ENCODE measurements at regions not wholly inside any gene's neighbourhood (a gene's known extent, or its start where the extent isn't known, plus 50 kb on each side); places are given as distances from the start of the nearest gene placed in this dataset.
"Not testable (repeated sequence)": the region's sequence is repeated elsewhere in the genome, so short reads cannot be mapped to it uniquely, and the experiment has no call there.

GRCh38 chr15:53013329-53013728, 223.2 kb upstream of the ONECUT1 start:
- H3K27me3 ChIP-seq (ENCODE audit: control insufficient read depth, insufficient read depth, low read length): no peaks in the 10 kb centered on the region
- Mint-ChIP-seq H3K4me1 (no peaks in the 10 kb centered on the region), H3K27me3 (ENCODE audit: low read depth in 2 of 2) (no peaks in the 10 kb centered on the region), H3K36me3 (no peaks in the 10 kb centered on the region), H3K27ac (no peak overlapping the region), H3K4me3 (no peak overlapping the region), H3K9me3 (peaks cover 5 to 6% of the 10 kb centered on the region in 2 donors)
- TF ChIP-seq CTCF (IDR thresholded peaks at IDR 0.05): no peak
- no peak for ATAC-seq
- H3K4me3 ChIP-seq (ENCODE audit: low read length): no peak overlapping the region
- no peak for DNase-seq
- intact Hi-C loops (cut with micrococcal nuclease): loop anchor here (2.0 kb wide), 1 partner anchor 21 kb away; no protein-coding TSS in a partner anchor
- WGBS (ENCODE audit: insufficient coverage): 92% methylated on average over 2 of the region's 2 CpGs
- no peaks in the 10 kb centered on the region for H3K9me3 ChIP-seq (ENCODE audit: control insufficient read depth, insufficient read depth, low read length)
- no peaks in the 10 kb centered on the region for H3K36me3 ChIP-seq (ENCODE audit: control insufficient read depth, insufficient read depth, low read length)
- no peak overlapping the region for H3K27ac ChIP-seq (ENCODE audit: low read length)
- no peaks in the 10 kb centered on the region for H3K4me1 ChIP-seq (ENCODE audit: control insufficient read depth, insufficient read depth, low read length)

- not testable (repeated sequence) for DNase-seq; H3K36me3 Mint-ChIP-seq; H3K4me3 Mint-ChIP-seq; H3K4me1 ChIP-seq (ENCODE audit: control insufficient read depth, insufficient read depth, low read length); H3K4me3 ChIP-seq (ENCODE audit: low read length); H3K9me3 ChIP-seq (ENCODE audit: control insufficient read depth, insufficient read depth, low read length); ATAC-seq; H3K27me3 ChIP-seq (ENCODE audit: control insufficient read depth, insufficient read depth, low read length); H3K27ac ChIP-seq (ENCODE audit: low read length); H3K9me3 Mint-ChIP-seq; H3K4me1 Mint-ChIP-seq; H3K27me3 Mint-ChIP-seq (ENCODE audit: low read depth in 2 of 2); H3K27ac Mint-ChIP-seq; H3K36me3 ChIP-seq (ENCODE audit: control insufficient read depth, insufficient read depth, low read length)
- 91% methylated on average over 2 of the region's 2 CpGs for WGBS (ENCODE audit: insufficient coverage)
- intact Hi-C loops (cut with micrococcal nuclease): loop anchor here (2.0 kb wide), 1 partner anchor 19 kb away; no protein-coding TSS in a partner anchor
Observed at GRCh38 chr15:53011779-53012178, 221.6 kb upstream of the ONECUT1 start.

GRCh38 chr15:53009093-53009492, 219.0 kb upstream of the ONECUT1 start:
- intact Hi-C loops (cut with micrococcal nuclease): loop anchor here (1.0 kb wide), 1 partner anchor 8 kb away; no protein-coding TSS in a partner anchor
- DNase-seq (no peak), ATAC-seq (no peak)
- no peaks in the 10 kb centered on the region for H3K36me3 Mint-ChIP-seq
- H3K27ac Mint-ChIP-seq: no peak overlapping the region
- Histone ChIP-seq H3K4me1 (ENCODE audit: control insufficient read depth, insufficient read depth, low read length) (no peaks in the 10 kb centered on the region), H3K27me3 (ENCODE audit: control insufficient read depth, insufficient read depth, low read length) (no peaks in the 10 kb centered on the region), H3K36me3 (ENCODE audit: control insufficient read depth, insufficient read depth, low read length) (no peaks in the 10 kb centered on the region), H3K27ac (ENCODE audit: low read length) (no peak overlapping the region), H3K9me3 (ENCODE audit: control insufficient read depth, insufficient read depth, low read length) (no peaks in the 10 kb centered on the region), H3K4me3 (ENCODE audit: low read length) (no peak overlapping the region)
- WGBS (ENCODE audit: insufficient coverage): 80% methylated on average over 1 of the region's 1 CpG
- no peak for TF ChIP-seq CTCF (IDR thresholded peaks at IDR 0.05)
- H3K4me1 Mint-ChIP-seq: no peaks in the 10 kb centered on the region
- peaks cover 3 to 4% of the 10 kb centered on the region in 2 donors for H3K9me3 Mint-ChIP-seq
- peaks cover 0 to 4% of the 10 kb centered on the region in 2 donors for H3K27me3 Mint-ChIP-seq (ENCODE audit: low read depth in 2 of 2)
- no peak overlapping the region for H3K4me3 Mint-ChIP-seq

GRCh38 chr15:53000409-53000808, 210.3 kb upstream of the ONECUT1 start:
- intact Hi-C loops (cut with micrococcal nuclease): no loop called here
- Histone ChIP-seq H3K36me3 (ENCODE audit: control insufficient read depth, insufficient read depth, low read length) (no peaks in the 10 kb centered on the region), H3K4me1 (ENCODE audit: control insufficient read depth, insufficient read depth, low read length) (no peaks in the 10 kb centered on the region), H3K9me3 (ENCODE audit: control insufficient read depth, insufficient read depth, low read length) (no peaks in the 10 kb centered on the region), H3K27ac (ENCODE audit: low read length) (no peak overlapping the region), H3K4me3 (ENCODE audit: low read length) (no peak overlapping the region), H3K27me3 (ENCODE audit: control insufficient read depth, insufficient read depth, low read length) (no peaks in the 10 kb centered on the region)
- WGBS (ENCODE audit: insufficient coverage): 73% methylated on average over 4 of the region's 4 CpGs
- DNase-seq: no peak
- no peak for ATAC-seq
- Mint-ChIP-seq H3K4me3 (no peak overlapping the region), H3K4me1 (no peaks in the 10 kb centered on the region), H3K27me3 (ENCODE audit: low read depth in 2 of 2) (peaks cover 0 to 6% of the 10 kb centered on the region in 2 donors), H3K9me3 (peaks cover 4 to 7% of the 10 kb centered on the region in 2 donors), H3K36me3 (no peaks in the 10 kb centered on the region), H3K27ac (no peak overlapping the region)
- TF ChIP-seq CTCF (IDR thresholded peaks at IDR 0.05): no peak

Measured in natural killer cell (primary cell).